ENCODE measurements at regions not wholly inside any gene's neighbourhood (a gene's known extent, or its start where the extent isn't known, plus 50 kb on each side); places are given as distances from the start of the nearest gene placed in this dataset.

GRCh38 chr6:112691289-112691688, 344.2 kb downstream of the RFPL4B start:
- no peak for TF ChIP-seq POLR2A (IDR thresholded peaks at IDR 0.05; ENCODE audit: extremely low read depth, insufficient read length)
- no peak for TF ChIP-seq MYC (IDR thresholded peaks at IDR 0.05; ENCODE audit: low read depth, low read length)
- TF ChIP-seq, protein P1, sequence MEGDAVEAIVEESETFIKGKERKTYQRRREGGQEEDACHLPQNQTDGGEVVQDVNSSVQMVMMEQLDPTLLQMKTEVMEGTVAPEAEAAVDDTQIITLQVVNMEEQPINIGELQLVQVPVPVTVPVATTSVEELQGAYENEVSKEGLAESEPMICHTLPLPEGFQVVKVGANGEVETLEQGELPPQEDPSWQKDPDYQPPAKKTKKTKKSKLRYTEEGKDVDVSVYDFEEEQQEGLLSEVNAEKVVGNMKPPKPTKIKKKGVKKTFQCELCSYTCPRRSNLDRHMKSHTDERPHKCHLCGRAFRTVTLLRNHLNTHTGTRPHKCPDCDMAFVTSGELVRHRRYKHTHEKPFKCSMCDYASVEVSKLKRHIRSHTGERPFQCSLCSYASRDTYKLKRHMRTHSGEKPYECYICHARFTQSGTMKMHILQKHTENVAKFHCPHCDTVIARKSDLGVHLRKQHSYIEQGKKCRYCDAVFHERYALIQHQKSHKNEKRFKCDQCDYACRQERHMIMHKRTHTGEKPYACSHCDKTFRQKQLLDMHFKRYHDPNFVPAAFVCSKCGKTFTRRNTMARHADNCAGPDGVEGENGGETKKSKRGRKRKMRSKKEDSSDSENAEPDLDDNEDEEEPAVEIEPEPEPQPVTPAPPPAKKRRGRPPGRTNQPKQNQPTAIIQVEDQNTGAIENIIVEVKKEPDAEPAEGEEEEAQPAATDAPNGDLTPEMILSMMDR (IDR thresholded peaks at IDR 0.05; ENCODE audit: low read depth, low read length): no peak
- no peak for TF ChIP-seq MAX (IDR thresholded peaks at IDR 0.05; ENCODE audit: low read depth, low read length)

Measured in NB4 (cell line).